GM03348 (cell line): ENCODE measurements at regions not wholly inside any gene's neighbourhood (a gene's known extent, or its start where the extent isn't known, plus 50 kb on each side); places are given as distances from the start of the nearest gene placed in this dataset.
A peak's percentile ranks its signal among the peaks of the same experiment; 100 is the strongest.
"Not testable (repeated sequence)": the region's sequence is repeated elsewhere in the genome, so short reads cannot be mapped to it uniquely, and the experiment has no call there.

Experiments
- DNase-seq: peaks from one replicate; pipeline ENCODE4 v3.0.0; 2012; ENCODE audit warnings: low spot score

DNA sequence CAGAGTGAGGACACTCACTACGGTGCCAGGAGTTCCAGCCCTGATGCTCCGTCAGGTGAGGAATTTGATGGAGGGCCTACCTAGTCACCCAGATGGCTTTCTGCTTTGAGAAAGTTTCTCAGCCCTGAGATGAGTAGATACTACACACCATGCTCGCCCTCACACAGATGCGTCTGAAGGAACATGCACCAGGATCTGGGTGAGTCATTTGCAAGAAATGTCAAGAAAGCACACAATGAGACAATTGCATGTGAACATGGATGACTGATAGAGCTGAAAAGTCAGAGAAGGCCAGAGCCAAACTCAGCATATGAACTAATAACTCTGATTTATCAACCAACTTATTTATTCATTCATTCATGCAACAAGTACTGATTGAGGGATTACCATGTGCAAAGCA is 483.9 kb downstream of the OMA1 start:
- no peak for DNase-seq

- DNase-seq, result no peak
Measured at GRCh38 chr1:58060559-58061170, 485.9 kb downstream of the OMA1 start.

- no peak for DNase-seq
Measured at GRCh38 chr1:58059789-58060188, 486.7 kb downstream of the OMA1 start.

DNA sequence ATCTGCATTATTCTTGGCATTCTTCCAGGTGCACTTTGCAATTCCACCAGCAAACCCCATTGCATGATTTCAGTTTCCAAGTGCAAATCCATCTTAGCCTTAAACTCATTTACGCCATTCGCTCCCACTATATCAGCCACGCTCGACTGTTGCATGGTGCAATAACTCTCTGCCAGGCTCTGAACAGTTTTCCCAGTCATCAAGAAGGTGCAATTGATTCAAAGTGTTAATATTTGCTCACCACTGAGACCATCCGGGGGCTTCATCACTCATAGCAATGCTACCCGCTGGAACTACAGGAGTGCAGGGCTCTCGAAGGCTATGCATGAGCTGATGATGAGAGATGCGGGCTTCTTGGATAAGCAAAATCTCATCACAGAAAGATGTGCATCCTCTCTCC is 488.2 kb downstream of the OMA1 start:
- DNase-seq, result no peak

GRCh38 chr1:58057826-58058225 is 488.7 kb downstream of the OMA1 start:
- DNase-seq, result no peak

GRCh38 chr1:58051187-58051586 is 495.3 kb downstream of the OMA1 start:
- not testable (repeated sequence) for DNase-seq

DNA sequence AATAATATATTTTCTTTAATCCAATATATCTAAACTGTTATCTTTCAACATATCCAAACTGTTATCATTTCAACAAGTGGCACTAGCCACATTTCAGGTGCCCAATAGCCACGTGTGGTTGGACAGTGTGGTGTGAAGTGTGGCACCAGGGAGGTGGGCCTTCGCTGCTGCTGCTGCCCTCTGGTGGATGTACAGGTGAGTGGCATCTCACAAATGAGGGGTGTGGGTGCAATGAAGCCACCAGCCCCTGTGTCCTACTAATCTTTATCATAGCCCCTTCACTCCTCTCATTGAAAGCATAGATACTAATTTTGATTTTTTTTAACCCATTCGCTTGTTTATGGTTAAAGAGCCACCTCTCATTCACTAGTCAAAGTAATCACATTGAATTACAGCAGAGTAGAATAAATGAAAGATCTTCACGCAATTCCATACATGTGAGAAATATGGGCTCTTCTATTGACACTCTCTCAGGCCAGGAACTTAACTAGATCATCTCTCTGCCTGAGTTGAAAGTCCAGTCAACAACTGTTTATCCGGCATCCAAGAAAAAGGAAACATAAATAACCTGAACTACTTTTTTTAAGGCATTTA is 499.2 kb downstream of the OMA1 start:
- peak; percentile 77 for DNase-seq

DNA sequence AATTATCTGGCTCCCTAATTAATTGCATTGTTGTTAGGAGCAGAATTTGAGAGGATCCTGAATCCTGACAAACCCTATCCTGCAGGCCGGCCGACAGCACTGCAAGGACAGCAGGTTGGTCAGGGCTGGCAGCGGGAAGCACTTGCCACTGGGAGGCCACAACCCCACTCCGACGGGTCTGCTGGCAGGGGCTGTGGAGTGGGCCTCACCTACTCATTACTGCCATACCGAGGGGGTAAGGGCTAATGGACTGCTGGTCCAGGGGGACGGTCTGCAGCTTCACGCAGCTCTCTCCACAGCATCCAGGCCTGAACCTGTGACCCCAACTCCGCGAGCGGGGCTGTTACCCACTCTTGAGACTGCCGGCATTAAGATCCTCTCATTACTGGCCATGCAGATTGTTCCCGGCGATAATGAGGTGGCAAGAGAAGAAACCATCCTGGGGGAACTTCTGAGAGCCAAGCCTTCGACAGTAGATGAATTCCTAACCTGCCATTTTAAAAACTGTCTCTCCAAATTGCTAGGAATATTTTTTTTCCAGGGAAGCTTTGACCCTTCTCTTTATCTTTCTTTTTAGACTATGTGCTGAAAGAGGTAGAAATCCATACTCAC is 501.3 kb downstream of the OMA1 start:
- no peak for DNase-seq

- DNase-seq, result no peak
Measured at GRCh38 chr1:58041621-58042020, 504.9 kb downstream of the OMA1 start.

DNA sequence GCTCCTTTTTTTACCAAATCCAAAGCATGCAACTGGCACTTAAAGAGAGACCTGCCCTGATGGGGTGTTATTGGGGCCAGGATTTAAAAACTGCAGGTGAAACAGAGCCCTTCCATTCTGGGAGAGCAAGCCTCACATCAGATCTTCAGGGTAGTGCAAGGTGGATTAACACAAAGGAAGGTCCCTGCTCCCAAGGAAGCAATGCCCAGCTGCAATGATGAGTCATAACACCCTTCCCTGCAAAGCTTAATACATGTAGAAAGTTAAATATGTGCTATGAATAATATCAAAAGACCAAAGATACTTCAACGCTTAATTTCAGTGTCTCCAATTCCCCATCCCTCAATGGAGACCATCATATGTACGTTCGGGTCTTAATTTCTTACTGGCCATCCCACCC is 508.0 kb downstream of the OMA1 start:
- DNase-seq, result no peak

DNA sequence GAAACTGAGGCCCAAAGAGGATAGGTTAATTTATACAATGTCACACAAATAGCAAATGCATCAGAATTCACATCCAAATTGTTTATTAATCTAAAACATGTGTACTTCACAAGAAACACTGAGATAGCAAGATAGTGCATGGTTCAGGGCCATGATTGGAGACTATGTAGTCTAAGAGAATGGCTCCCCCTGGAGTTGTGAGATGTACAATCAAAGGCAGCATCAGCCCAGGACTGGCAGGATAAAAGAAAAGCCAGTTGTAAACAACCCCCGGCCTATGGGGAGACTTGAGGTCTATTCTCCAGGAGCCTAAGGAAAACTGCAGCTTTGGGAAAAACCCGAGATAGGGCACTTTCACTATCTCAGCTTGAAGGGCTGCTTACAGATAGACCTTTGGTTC is 511.0 kb downstream of the OMA1 start:
- DNase-seq, result peak; percentile 16

GRCh38 chr1:58033311-58033710 is 513.2 kb downstream of the OMA1 start:
- DNase-seq, result no peak

DNA sequence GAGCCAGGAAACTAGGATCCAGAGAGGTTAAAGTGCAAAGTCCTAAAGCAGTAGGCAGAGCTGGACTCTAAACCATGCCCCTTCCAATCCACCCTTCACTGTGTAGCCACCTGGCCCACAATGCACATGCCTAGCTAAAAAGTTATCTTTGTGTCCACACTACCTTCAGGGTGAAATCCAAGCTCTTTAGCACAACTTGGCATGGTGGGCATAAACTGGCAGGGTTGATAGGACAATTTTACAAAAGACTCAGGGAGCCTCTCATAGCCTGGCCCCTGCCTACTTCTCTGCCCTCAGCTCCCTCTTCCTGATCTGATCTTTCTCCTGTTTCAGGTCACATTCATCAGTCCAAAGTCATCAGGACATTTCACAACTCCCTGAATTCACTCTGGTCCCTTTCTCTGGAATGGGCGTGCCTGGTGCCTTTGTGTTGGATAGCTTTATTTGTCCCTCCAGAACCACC is 513.9 kb downstream of the OMA1 start:
- no peak for DNase-seq

GRCh38 chr1:58031416-58031815 is 515.1 kb downstream of the OMA1 start:
- DNase-seq, result no peak

- DNase-seq, result no peak
Measured at GRCh38 chr1:58030456-58030855, 516.1 kb downstream of the OMA1 start.

- DNase-seq, result no peak
Measured at GRCh38 chr1:58017641-58018040, 528.9 kb downstream of the OMA1 start.

DNA sequence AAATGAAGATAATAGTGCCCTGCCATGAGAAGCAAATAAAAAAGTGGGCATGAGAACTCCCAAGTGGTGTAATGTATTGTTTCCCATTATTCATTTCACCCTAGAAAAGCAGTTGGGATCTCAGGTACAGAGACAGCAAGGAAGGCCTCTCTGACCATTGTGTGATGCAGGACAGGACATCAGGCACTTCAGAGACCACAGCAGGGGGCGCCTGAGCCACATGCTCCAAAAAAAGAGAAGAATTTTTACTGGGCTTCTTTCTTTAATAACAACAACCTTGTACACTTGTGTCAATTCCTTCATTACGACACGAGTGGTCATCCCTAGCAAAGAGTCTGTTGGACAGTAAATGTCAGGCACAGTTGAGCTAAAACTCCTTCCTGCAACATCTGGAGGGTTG is 533.3 kb downstream of the OMA1 start:
- DNase-seq, result no peak

GRCh38 chr1:58011978-58012377 is 534.5 kb downstream of the OMA1 start:
- no peak for DNase-seq

DNA sequence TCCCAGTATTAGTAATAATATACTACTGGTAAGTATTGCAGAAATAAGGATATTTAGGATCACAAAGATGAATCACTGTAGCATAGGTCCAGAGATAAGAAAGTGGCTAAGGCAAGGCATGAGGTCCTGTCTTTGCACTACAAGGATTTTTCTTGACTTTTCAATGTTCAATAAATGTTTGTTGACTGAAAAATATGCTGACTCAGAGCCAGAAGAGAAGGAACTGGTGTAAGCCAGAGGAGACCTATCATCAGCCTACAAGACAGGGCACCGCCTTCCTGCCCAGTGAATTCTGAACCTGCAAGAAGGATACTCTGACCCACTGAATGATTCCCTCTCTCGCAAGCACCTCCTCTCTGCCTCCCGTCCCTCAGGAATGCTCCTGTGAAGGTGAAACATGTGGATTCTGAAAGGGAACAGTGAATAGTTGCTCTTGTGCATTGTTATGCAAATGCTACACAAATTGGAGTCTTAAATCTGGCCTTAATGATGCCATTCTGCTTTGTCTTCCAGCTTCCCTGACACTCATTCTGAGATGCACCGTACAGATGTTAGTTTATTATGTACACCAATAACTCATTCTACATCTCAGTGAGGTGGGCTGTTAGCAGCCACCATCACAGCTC is 540.0 kb downstream of the OMA1 start:
- DNase-seq, result no peak

DNA sequence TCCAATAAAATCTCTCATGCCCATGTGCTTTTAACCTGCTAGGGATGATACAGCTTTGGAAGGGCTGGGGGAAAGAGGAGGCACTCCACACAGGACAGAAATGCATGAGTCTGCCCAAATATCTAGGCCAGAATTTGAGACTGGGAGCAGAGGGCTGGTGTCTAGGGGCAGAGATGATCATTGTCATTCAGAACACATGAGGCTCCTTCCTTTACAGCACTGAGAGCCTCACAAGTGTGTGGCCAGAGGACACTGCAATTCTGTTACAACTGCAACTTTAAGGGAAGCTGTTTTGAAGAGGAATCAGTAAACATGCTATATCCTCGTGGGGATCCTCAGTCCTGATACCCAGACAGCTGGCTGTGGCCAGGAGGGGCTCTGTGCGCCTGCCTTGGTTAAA is 541.3 kb downstream of the OMA1 start:
- no peak for DNase-seq

DNA sequence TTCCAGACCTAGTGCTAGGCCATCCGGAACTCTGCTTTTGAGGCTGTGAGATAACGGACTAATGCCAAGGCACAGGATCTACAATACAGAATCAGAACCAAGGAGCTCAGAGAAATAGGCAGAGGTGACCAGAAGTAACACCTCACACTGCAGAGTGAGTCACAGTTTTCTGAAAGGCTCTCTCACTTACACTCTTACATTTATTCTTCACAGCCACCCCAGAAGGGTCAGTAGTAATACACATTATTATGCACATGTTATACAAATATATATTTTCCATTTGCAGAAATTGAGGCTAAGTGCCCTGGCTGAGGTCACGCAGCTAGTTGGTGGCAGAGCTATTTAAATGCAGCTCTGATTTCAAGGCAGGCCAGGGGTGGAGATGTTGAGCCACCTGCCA is 542.5 kb downstream of the OMA1 start:
- DNase-seq, result no peak

DNA sequence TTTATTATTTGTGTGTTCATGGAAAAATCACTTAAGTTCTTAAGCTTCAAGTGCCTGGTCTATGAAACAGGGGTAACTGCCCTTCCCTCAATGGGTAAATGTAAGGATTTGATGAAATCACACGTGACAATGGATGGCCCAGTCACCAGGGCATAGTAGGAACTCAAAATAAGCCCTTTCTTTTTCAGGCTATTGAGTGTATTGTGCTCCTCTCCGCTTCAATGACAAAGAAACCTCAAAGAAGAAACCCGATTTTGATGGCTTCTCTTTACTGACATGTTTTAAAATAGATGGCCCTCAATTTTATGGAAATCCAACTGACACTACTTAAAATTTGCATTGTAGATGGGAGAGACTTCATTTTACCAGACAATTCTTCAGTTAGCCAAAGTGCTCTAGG is 543.5 kb downstream of the OMA1 start:
- no peak for DNase-seq

- DNase-seq, result no peak
Measured at GRCh38 chr1:58000821-58001220, 545.7 kb downstream of the OMA1 start.
